ENCODE measurements at regions not wholly inside any gene's neighbourhood (a gene's known extent, or its start where the extent isn't known, plus 50 kb on each side); places are given as distances from the start of the nearest gene placed in this dataset.

DNA sequence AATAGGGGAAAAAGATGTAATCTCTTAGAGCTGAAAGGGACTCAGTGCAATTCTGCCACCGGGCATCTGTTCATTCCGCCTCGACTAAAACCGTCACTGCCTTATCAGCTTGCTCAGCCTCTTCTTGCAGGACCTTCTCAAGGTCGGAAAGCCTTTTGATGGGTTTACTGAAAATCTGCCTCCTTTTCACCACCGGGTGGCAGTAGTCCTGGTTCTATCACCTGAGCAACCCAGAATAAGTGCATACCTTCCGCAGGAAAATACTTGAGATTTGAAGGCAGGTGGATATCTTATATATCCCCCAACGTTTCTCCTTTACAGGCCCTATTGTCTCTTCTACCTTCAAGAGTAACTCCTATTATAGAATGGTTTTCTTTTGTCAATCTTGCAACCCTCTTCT, 103.4 kb upstream of the PAK3 start:
- no peak overlapping the region for H3K27ac ChIP-seq (ENCODE audit: low read depth, low read length, poor library complexity, severe bottlenecking)
- BruUV-seq (replicated peaks) = no TSS peak
- ChIA-PET POLR2A (no interaction called here), CTCF (ENCODE audit: unreplicated experiment) (interaction anchor here (0.5 kb wide), 1 partner anchor 1143 kb away, joined by 3 read pairs; no protein-coding TSS in a partner anchor)
- H2AFZ ChIP-seq (ENCODE audit: low read length) = no peak overlapping the region
- H3K9me2 ChIP-seq (ENCODE audit: insufficient read depth, low read length) = no peaks in the 10 kb centered on the region
- H3K4me2 ChIP-seq (ENCODE audit: low read length) = no peak overlapping the region
- peak; percentile 9 for DNase-seq (ENCODE audit: low spot score)
- H4K20me1 ChIP-seq (ENCODE audit: insufficient read depth, low read length) = no peaks in the 10 kb centered on the region
- no peaks in the 10 kb centered on the region for H3K9me3 ChIP-seq (ENCODE audit: low read length)
- H3K79me2 ChIP-seq (ENCODE audit: insufficient read depth, low read depth, low read length) = no peaks in the 10 kb centered on the region
- no peaks in the 10 kb centered on the region for H3K4me1 ChIP-seq (ENCODE audit: insufficient read depth, low read length, poor library complexity, severe bottlenecking)
- no peaks in the 10 kb centered on the region for H3K36me3 ChIP-seq (ENCODE audit: insufficient read depth, low read length)
- no peak for TF ChIP-seq EZH2phosphoT487 (IDR thresholded peaks at IDR 0.05; ENCODE audit: borderline replicate concordance, low read depth, low read length)
- TF ChIP-seq, protein P1, sequence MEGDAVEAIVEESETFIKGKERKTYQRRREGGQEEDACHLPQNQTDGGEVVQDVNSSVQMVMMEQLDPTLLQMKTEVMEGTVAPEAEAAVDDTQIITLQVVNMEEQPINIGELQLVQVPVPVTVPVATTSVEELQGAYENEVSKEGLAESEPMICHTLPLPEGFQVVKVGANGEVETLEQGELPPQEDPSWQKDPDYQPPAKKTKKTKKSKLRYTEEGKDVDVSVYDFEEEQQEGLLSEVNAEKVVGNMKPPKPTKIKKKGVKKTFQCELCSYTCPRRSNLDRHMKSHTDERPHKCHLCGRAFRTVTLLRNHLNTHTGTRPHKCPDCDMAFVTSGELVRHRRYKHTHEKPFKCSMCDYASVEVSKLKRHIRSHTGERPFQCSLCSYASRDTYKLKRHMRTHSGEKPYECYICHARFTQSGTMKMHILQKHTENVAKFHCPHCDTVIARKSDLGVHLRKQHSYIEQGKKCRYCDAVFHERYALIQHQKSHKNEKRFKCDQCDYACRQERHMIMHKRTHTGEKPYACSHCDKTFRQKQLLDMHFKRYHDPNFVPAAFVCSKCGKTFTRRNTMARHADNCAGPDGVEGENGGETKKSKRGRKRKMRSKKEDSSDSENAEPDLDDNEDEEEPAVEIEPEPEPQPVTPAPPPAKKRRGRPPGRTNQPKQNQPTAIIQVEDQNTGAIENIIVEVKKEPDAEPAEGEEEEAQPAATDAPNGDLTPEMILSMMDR (conservative IDR thresholded peaks at IDR 0.05; ENCODE audit: low read length) = peak; percentile 67
- intact Hi-C loops (cut with micrococcal nuclease; ENCODE audit: unreplicated experiment) = no loop called here
- no peak overlapping the region for H3K4me3 ChIP-seq (ENCODE audit: low read depth, low read length, poor library complexity, severe bottlenecking)

DNA sequence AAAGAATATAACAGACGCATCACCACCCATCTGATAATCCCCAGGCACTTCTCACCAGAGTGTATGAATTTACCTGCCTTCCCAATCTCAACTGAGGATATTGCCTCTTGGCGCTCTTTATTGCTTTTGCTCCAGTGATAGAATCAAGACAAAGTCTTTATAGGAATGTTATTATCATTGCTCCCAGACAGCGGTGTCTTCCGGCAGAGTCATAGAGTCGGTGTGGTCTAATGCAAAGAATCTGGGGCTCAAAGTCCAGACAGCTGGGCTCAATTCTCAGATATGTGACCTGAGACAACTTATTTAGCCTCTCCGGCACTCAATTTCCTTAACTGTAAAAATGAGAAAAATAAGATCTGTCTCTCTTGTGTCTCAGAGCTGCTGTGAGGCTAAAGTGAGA, 106.1 kb upstream of the PAK3 start:
- H3K9me2 ChIP-seq (ENCODE audit: insufficient read depth, low read length) = no peaks in the 10 kb centered on the region
- no peaks in the 10 kb centered on the region for H3K79me2 ChIP-seq (ENCODE audit: insufficient read depth, low read depth, low read length)
- H3K27ac ChIP-seq (ENCODE audit: low read depth, low read length, poor library complexity, severe bottlenecking) = no peak overlapping the region
- DNase-seq (ENCODE audit: low spot score) = no peak
- TF ChIP-seq EZH2phosphoT487 (IDR thresholded peaks at IDR 0.05; ENCODE audit: borderline replicate concordance, low read depth, low read length) = no peak
- TF ChIP-seq, protein P1 (conservative IDR thresholded peaks at IDR 0.05; ENCODE audit: low read length) = no peak
- no peak overlapping the region for H3K4me2 ChIP-seq (ENCODE audit: low read length)
- ChIA-PET CTCF (ENCODE audit: unreplicated experiment) (no interaction called here), POLR2A (no interaction called here)
- no peaks in the 10 kb centered on the region for H3K36me3 ChIP-seq (ENCODE audit: insufficient read depth, low read length)
- no peak overlapping the region for H2AFZ ChIP-seq (ENCODE audit: low read length)
- intact Hi-C loops (cut with micrococcal nuclease; ENCODE audit: unreplicated experiment) = no loop called here
- no peaks in the 10 kb centered on the region for H4K20me1 ChIP-seq (ENCODE audit: insufficient read depth, low read length)
- no peaks in the 10 kb centered on the region for H3K4me1 ChIP-seq (ENCODE audit: insufficient read depth, low read length, poor library complexity, severe bottlenecking)
- BruUV-seq (replicated peaks) = no TSS peak
- no peak overlapping the region for H3K4me3 ChIP-seq (ENCODE audit: low read depth, low read length, poor library complexity, severe bottlenecking)
- no peaks in the 10 kb centered on the region for H3K9me3 ChIP-seq (ENCODE audit: low read length)

DNA sequence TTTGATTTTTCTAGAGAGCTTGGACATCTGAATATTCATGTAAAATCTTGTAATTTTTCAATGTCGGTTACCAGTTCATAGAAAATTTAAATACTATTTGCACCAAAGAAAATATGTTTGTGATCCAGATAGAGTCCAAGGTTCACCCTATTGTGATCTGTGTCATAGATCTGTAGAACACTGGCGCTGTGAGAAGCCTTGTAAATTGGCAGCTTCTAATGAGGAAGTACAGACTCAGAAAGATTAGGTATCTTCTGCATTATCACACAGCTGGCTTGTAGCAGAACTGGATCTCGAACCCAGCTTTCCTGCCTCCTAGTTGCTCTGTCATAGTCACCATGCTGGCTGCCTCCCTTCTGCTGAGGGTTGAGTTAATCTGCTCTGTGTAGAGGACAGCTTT, 106.5 kb upstream of the PAK3 start:
- DNase-seq (ENCODE audit: low spot score) = no peak
- Histone ChIP-seq H3K9me2 (ENCODE audit: insufficient read depth, low read length) (no peaks in the 10 kb centered on the region), H3K79me2 (ENCODE audit: insufficient read depth, low read depth, low read length) (no peaks in the 10 kb centered on the region), H3K27ac (ENCODE audit: low read depth, low read length, poor library complexity, severe bottlenecking) (no peak overlapping the region), H3K9me3 (ENCODE audit: low read length) (no peaks in the 10 kb centered on the region), H3K4me2 (ENCODE audit: low read length) (no peak overlapping the region), H4K20me1 (ENCODE audit: insufficient read depth, low read length) (no peaks in the 10 kb centered on the region), H3K4me3 (ENCODE audit: low read depth, low read length, poor library complexity, severe bottlenecking) (no peak overlapping the region), H3K36me3 (ENCODE audit: insufficient read depth, low read length) (no peaks in the 10 kb centered on the region), H2AFZ (ENCODE audit: low read length) (no peak overlapping the region), H3K4me1 (ENCODE audit: insufficient read depth, low read length, poor library complexity, severe bottlenecking) (no peaks in the 10 kb centered on the region)
- ChIA-PET CTCF (ENCODE audit: unreplicated experiment) (no interaction called here), POLR2A (no interaction called here)
- BruUV-seq (replicated peaks) = no TSS peak
- TF ChIP-seq, protein P1 (conservative IDR thresholded peaks at IDR 0.05; ENCODE audit: low read length) = no peak
- no peak for TF ChIP-seq EZH2phosphoT487 (IDR thresholded peaks at IDR 0.05; ENCODE audit: borderline replicate concordance, low read depth, low read length)
- intact Hi-C loops (cut with micrococcal nuclease; ENCODE audit: unreplicated experiment) = no loop called here
